OCI-LY7 (cell line): ENCODE measurements at regions not wholly inside any gene's neighbourhood (a gene's known extent, or its start where the extent isn't known, plus 50 kb on each side); places are given as distances from the start of the nearest gene placed in this dataset.

Experiments used
- EZH2phosphoT487 ChIP-seq: fragments of 200-600 bp; sonication (generic); IDR thresholded peaks from 2 replicates; pipeline ENCODE4 v1.6.1; 2018; ENCODE audit warnings: low read depth, borderline replicate concordance, mild to moderate bottlenecking, mixed run types, antibody characterized with exemption, low read length, moderate library complexity, mixed read lengths
- TF ChIP-seq, protein P1 (sequence below): fragments of 200-600 bp; sonication (generic); conservative IDR thresholded peaks from 2 replicates; pipeline ENCODE4 v1.5.1; 2014; ENCODE audit warnings: mild to moderate bottlenecking, antibody characterized with exemption, low read length, moderate library complexity, mixed read lengths

DNA sequence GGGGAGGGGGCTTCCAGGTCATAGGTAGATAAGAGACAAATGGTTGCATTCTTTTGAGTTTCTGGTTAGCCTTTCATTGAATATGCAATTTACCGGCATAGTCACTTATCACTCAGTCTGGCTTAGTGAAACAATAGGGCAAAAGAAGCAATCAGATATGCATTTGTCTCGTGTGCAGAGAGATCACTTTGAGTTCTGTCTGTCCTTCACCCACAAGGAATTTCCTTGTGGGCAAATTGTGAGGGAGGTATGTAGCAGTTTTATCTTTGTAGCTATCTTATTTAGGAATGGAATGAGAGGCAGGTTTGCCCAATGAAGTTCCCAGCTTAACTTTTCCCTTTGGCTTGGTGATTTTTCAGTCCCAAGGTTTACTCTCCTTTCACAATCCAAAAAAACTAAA lies 116.1 kb downstream of the TUSC1 start:
- TF ChIP-seq, protein P1, sequence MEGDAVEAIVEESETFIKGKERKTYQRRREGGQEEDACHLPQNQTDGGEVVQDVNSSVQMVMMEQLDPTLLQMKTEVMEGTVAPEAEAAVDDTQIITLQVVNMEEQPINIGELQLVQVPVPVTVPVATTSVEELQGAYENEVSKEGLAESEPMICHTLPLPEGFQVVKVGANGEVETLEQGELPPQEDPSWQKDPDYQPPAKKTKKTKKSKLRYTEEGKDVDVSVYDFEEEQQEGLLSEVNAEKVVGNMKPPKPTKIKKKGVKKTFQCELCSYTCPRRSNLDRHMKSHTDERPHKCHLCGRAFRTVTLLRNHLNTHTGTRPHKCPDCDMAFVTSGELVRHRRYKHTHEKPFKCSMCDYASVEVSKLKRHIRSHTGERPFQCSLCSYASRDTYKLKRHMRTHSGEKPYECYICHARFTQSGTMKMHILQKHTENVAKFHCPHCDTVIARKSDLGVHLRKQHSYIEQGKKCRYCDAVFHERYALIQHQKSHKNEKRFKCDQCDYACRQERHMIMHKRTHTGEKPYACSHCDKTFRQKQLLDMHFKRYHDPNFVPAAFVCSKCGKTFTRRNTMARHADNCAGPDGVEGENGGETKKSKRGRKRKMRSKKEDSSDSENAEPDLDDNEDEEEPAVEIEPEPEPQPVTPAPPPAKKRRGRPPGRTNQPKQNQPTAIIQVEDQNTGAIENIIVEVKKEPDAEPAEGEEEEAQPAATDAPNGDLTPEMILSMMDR, result no peak
- TF ChIP-seq EZH2phosphoT487, result no peak
